ENCODE measurements at regions not wholly inside any gene's neighbourhood (a gene's known extent, or its start where the extent isn't known, plus 50 kb on each side); places are given as distances from the start of the nearest gene placed in this dataset.

GRCh38 chr5:67395790-67396418 lies 199.3 kb upstream of the CD180 start:
- Histone ChIP-seq H3K79me2 (ENCODE audit: control insufficient read depth, insufficient read depth, low read length) (no peaks in the 10 kb centered on the region), H3K36me3 (ENCODE audit: control insufficient read depth in 2 of 2, insufficient read depth in 2 of 2, low read length in 1 of 2) (no peaks in the 10 kb centered on the region), H3K27me3 (replicated peaks in 1 of 2; ENCODE audit: control insufficient read depth in 2 of 2, insufficient read depth in 2 of 2, low read length in 1 of 2) (no peaks in the 10 kb centered on the region), H3K9ac (ENCODE audit: control insufficient read depth, insufficient read depth, low read length) (no peak overlapping the region), H2AFZ (ENCODE audit: control insufficient read depth, low read depth, low read length) (no peak overlapping the region), H4K20me1 (ENCODE audit: control insufficient read depth, insufficient read depth) (no peaks in the 10 kb centered on the region), H3K4me3 (no peak overlapping the region), H3K9me3 (replicated peaks; ENCODE audit: control insufficient read depth, insufficient read depth, low read length) (no peaks in the 10 kb centered on the region), H3K4me2 (ENCODE audit: control insufficient read depth, insufficient read depth) (no peak overlapping the region), H3K27ac (ENCODE audit: control insufficient read depth, insufficient read depth) (no peak overlapping the region), H3K4me1 (ENCODE audit: control insufficient read depth, insufficient read depth, low read length) (no peaks in the 10 kb centered on the region)
- intact Hi-C loops (cut with micrococcal nuclease; ENCODE audit: unreplicated experiment): no loop called here
- ChIA-PET RAD21 (ENCODE audit: unreplicated experiment) (no interaction called here), POLR2A (no interaction called here), SMC1A (ENCODE audit: uncharacterized antibody, unreplicated experiment) (interaction anchor here (1.3 kb wide), 1 partner anchor 149 kb away, joined by 3 read pairs; no protein-coding TSS in a partner anchor), CTCF (interaction anchor here (0.9 kb wide), 1 partner anchor 150 kb away, joined by 4 read pairs; no protein-coding TSS in a partner anchor)
- DNase-seq (ENCODE audit: low read depth, low spot score): no peak
- no peak for FAIRE-seq
- BruUV-seq (replicated peaks): no TSS peak
- TF ChIP-seq ATF7 (IDR thresholded peaks at IDR 0.05; ENCODE audit: low read depth): no peak
- in situ Hi-C loops (cut with MboI): no loop called here
- ATAC-seq: no peak
- WGBS (ENCODE audit: insufficient coverage, insufficient replicate concordance, low lambda C conversion rate, missing lambda C conversion rate): 2% methylated on average over 2 of the region's 2 CpGs

- Histone ChIP-seq H3K9me3 (replicated peaks; ENCODE audit: control insufficient read depth, insufficient read depth, low read length) (no peaks in the 10 kb centered on the region), H3K36me3 (ENCODE audit: control insufficient read depth in 2 of 2, insufficient read depth in 2 of 2, low read length in 1 of 2) (no peaks in the 10 kb centered on the region), H4K20me1 (ENCODE audit: control insufficient read depth, insufficient read depth) (no peaks in the 10 kb centered on the region), H3K4me2 (ENCODE audit: control insufficient read depth, insufficient read depth) (no peak overlapping the region), H3K9ac (ENCODE audit: control insufficient read depth, insufficient read depth, low read length) (no peak overlapping the region), H3K4me1 (ENCODE audit: control insufficient read depth, insufficient read depth, low read length) (no peaks in the 10 kb centered on the region), H2AFZ (ENCODE audit: control insufficient read depth, low read depth, low read length) (no peak overlapping the region), H3K79me2 (ENCODE audit: control insufficient read depth, insufficient read depth, low read length) (no peaks in the 10 kb centered on the region), H3K27ac (ENCODE audit: control insufficient read depth, insufficient read depth) (no peak overlapping the region), H3K4me3 (no peak overlapping the region), H3K27me3 (replicated peaks in 1 of 2; ENCODE audit: control insufficient read depth in 2 of 2, insufficient read depth in 2 of 2, low read length in 1 of 2) (no peaks in the 10 kb centered on the region)
- no peak for FAIRE-seq
- no peak for DNase-seq (ENCODE audit: low read depth, low spot score)
- ChIA-PET SMC1A (ENCODE audit: uncharacterized antibody, unreplicated experiment) (interaction anchor here (1.9 kb wide), 1 partner anchor 147 kb away, joined by 4 read pairs; no protein-coding TSS in a partner anchor), RAD21 (ENCODE audit: unreplicated experiment) (no interaction called here), POLR2A (no interaction called here), CTCF (no interaction called here)
- BruUV-seq (replicated peaks): no TSS peak
- ATAC-seq: no peak
- in situ Hi-C loops (cut with MboI) (no loop called here), intact Hi-C loops (cut with micrococcal nuclease; ENCODE audit: unreplicated experiment) (no loop called here)
- TF ChIP-seq ZSCAN29 (IDR thresholded peaks at IDR 0.05): no peak
- no peak for TF ChIP-seq ZNF24 (IDR thresholded peaks at IDR 0.05)
- TF ChIP-seq, protein P1, sequence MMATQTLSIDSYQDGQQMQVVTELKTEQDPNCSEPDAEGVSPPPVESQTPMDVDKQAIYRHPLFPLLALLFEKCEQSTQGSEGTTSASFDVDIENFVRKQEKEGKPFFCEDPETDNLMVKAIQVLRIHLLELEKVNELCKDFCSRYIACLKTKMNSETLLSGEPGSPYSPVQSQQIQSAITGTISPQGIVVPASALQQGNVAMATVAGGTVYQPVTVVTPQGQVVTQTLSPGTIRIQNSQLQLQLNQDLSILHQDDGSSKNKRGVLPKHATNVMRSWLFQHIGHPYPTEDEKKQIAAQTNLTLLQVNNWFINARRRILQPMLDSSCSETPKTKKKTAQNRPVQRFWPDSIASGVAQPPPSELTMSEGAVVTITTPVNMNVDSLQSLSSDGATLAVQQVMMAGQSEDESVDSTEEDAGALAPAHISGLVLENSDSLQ (IDR thresholded peaks at IDR 0.05): no peak
Observed at GRCh38 chr5:67393211-67393610, 196.6 kb upstream of the CD180 start.
